Dendritic cell treated with granulocyte-macrophage colony-stimulating factor and Interleukin-4, amounts not matched to agents 40 ng/mL and 50 ng/mL, for 4 days (primary cell): ENCODE measurements at regions not wholly inside any gene's neighbourhood (a gene's known extent, or its start where the extent isn't known, plus 50 kb on each side); places are given as distances from the start of the nearest gene placed in this dataset.

Experiments
- H3K27ac Mint-ChIP-seq: one replicate; pipeline ENCODE4 v1.8.0; 2022; ENCODE audit warnings: mild to moderate bottlenecking, mixed read lengths
- H3K27me3 Mint-ChIP-seq: one replicate; pipeline ENCODE4 v1.8.0; 2022; ENCODE audit warnings: mild to moderate bottlenecking, mixed read lengths
- H3K36me3 Mint-ChIP-seq: one replicate; pipeline ENCODE4 v1.8.0; 2022; ENCODE audit warnings: low read depth, mixed read lengths
- H3K4me1 Mint-ChIP-seq: one replicate; pipeline ENCODE4 v1.8.0; 2022; ENCODE audit warnings: low read depth, mixed read lengths
- H3K4me3 Mint-ChIP-seq: one replicate; pipeline ENCODE4 v1.8.0; 2022; ENCODE audit warnings: mild to moderate bottlenecking, moderate library complexity, mixed read lengths
- H3K9me3 Mint-ChIP-seq: one replicate; pipeline ENCODE4 v1.8.0; 2022; ENCODE audit warnings: mixed read lengths
- intact Hi-C: fragments of 100-400 bp; cut with micrococcal nuclease; formaldehyde crosslinking; loops from one replicate; pipeline ENCODE4 v1.15.0; 2022

GRCh38 chr4:129429581-129430320 is 333.8 kb downstream of the C4orf33 start:
- H3K27ac Mint-ChIP-seq = no peak overlapping the region
- no peaks in the 10 kb centered on the region for H3K4me1 Mint-ChIP-seq
- intact Hi-C loops = no loop called here
- H3K4me3 Mint-ChIP-seq = no peak overlapping the region
- no peaks in the 10 kb centered on the region for H3K36me3 Mint-ChIP-seq
- H3K27me3 Mint-ChIP-seq = no peaks in the 10 kb centered on the region
- H3K9me3 Mint-ChIP-seq = no peaks in the 10 kb centered on the region

GRCh38 chr4:129437347-129437746 is 341.4 kb downstream of the C4orf33 start:
- Mint-ChIP-seq H3K4me1 (no peaks in the 10 kb centered on the region), H3K27ac (no peak overlapping the region), H3K4me3 (no peak overlapping the region), H3K36me3 (no peaks in the 10 kb centered on the region), H3K9me3 (no peaks in the 10 kb centered on the region), H3K27me3 (no peaks in the 10 kb centered on the region)
- intact Hi-C loops = no loop called here

GRCh38 chr4:129438456-129438981 is 342.6 kb downstream of the C4orf33 start:
- intact Hi-C loops = no loop called here
- no peaks in the 10 kb centered on the region for H3K4me1 Mint-ChIP-seq
- H3K36me3 Mint-ChIP-seq = no peaks in the 10 kb centered on the region
- no peaks in the 10 kb centered on the region for H3K27me3 Mint-ChIP-seq
- no peak overlapping the region for H3K27ac Mint-ChIP-seq
- H3K9me3 Mint-ChIP-seq = no peaks in the 10 kb centered on the region
- no peak overlapping the region for H3K4me3 Mint-ChIP-seq

DNA sequence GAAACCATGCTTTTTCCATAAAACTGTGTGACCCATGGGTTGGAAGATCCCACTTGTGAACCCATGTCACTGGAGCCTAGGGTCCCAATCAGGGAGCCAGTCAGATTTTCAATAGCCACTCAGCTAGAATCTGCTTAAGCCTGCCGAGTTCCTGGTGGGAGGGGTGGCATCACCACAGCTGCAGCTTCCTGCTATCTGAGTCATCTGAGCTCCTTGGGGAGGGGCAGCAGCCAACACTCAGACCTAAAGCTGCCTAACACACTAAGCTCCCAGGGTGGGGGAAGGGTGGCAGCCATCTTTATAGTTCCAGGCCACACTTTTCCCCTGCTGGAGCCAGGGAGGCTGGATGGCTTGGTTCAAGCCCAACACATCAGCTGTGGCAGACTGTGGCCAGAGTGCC is 350.1 kb downstream of the C4orf33 start:
- Mint-ChIP-seq H3K27ac (no peak overlapping the region), H3K9me3 (no peaks in the 10 kb centered on the region), H3K36me3 (no peaks in the 10 kb centered on the region), H3K27me3 (no peaks in the 10 kb centered on the region), H3K4me1 (no peaks in the 10 kb centered on the region), H3K4me3 (no peak overlapping the region)
- intact Hi-C loops = no loop called here

DNA sequence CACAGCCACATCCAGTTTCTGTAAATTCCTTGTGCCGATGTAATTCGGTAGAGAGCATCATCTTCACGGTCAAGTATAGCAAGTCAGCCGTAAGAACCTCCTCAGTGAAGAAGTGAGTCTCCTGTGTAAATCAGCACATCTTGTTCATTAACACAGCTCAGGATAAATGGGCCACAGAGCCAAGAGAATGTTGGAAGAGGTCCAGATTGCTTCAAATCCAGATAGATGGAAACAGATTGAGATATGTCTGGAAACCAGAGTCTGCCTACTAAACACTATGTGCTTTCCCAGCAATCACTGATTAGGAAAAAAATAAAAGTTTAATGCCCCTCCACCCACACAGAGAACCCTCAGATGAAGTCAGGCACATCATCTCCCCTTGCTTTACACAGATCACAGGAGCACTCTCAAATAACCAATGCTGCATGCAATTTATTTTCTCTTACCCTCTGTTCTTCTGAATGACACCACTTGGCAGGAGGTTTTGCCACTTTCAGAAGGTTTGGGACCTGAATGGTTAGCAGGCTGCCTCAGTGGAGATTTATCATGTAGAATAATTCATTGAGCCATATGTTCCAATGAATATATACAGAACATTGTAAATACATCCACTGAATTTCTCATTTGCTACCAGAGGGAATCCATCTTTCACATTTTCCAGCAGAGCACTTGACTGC is 357.7 kb downstream of the C4orf33 start:
- no peak overlapping the region for H3K4me3 Mint-ChIP-seq
- H3K4me1 Mint-ChIP-seq = no peaks in the 10 kb centered on the region
- H3K27me3 Mint-ChIP-seq = no peaks in the 10 kb centered on the region
- intact Hi-C loops = no loop called here
- no peaks in the 10 kb centered on the region for H3K36me3 Mint-ChIP-seq
- no peaks in the 10 kb centered on the region for H3K9me3 Mint-ChIP-seq
- H3K27ac Mint-ChIP-seq = no peak overlapping the region

GRCh38 chr4:129455482-129455881 is 359.5 kb downstream of the C4orf33 start:
- Mint-ChIP-seq H3K9me3 (no peaks in the 10 kb centered on the region), H3K4me3 (no peak overlapping the region), H3K36me3 (no peaks in the 10 kb centered on the region), H3K4me1 (no peaks in the 10 kb centered on the region), H3K27me3 (no peaks in the 10 kb centered on the region), H3K27ac (no peak overlapping the region)
- intact Hi-C loops = no loop called here

DNA sequence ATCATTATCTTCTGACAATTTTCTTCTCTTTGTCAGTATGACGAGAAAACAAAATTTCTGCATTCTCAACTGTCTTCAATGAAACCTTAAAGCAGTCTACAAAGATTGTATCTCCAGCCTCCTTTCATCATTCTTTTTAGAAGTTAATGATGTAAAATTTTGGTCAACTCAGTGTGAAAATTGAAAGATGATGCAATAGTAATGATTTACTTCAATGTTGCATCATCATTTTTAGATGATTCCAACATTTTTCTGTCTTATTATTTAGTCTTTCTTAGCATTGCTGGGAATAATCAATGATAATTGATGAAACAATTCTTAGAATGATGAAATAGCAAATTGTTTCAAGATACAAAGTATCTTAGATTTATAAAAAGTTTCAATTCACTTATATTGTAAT is 372.7 kb downstream of the C4orf33 start:
- H3K9me3 Mint-ChIP-seq = peaks cover 9% of the 10 kb centered on the region
- no peaks in the 10 kb centered on the region for H3K36me3 Mint-ChIP-seq
- no peak overlapping the region for H3K27ac Mint-ChIP-seq
- no peaks in the 10 kb centered on the region for H3K27me3 Mint-ChIP-seq
- no peak overlapping the region for H3K4me3 Mint-ChIP-seq
- intact Hi-C loops = no loop called here
- no peaks in the 10 kb centered on the region for H3K4me1 Mint-ChIP-seq

GRCh38 chr4:129474698-129475097 is 378.7 kb downstream of the C4orf33 start:
- H3K27me3 Mint-ChIP-seq = no peaks in the 10 kb centered on the region
- no peaks in the 10 kb centered on the region for H3K36me3 Mint-ChIP-seq
- no peak overlapping the region for H3K27ac Mint-ChIP-seq
- intact Hi-C loops = no loop called here
- H3K4me3 Mint-ChIP-seq = no peak overlapping the region
- H3K9me3 Mint-ChIP-seq = peaks cover 31% of the 10 kb centered on the region
- H3K4me1 Mint-ChIP-seq = no peaks in the 10 kb centered on the region

DNA sequence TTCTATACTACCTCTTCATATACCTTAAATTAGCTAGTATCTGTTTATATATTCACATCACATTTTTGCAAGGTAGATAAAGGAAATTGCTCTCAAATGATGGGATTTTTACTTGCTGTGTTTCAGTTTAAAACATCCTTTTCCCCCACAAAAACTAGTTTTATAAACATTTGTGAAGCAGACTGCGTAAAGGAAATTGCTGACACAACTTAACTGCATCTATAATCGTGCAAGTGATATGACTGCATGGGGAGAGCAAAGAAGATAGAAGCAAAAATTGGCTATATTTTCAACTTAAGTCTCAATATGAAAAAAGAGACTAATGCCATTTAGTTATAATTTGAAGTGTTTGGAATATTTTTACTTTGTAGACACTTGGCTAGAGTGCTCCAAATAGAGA is 385.2 kb downstream of the C4orf33 start:
- Mint-ChIP-seq H3K4me1 (no peaks in the 10 kb centered on the region), H3K27ac (no peak overlapping the region), H3K36me3 (no peaks in the 10 kb centered on the region), H3K27me3 (no peaks in the 10 kb centered on the region), H3K4me3 (no peak overlapping the region), H3K9me3 (no peaks in the 10 kb centered on the region)
- intact Hi-C loops = no loop called here

GRCh38 chr4:129488427-129488826 is 392.5 kb downstream of the C4orf33 start:
- H3K27me3 Mint-ChIP-seq = no peaks in the 10 kb centered on the region
- H3K36me3 Mint-ChIP-seq = no peaks in the 10 kb centered on the region
- no peaks in the 10 kb centered on the region for H3K9me3 Mint-ChIP-seq
- H3K4me3 Mint-ChIP-seq = no peak overlapping the region
- H3K27ac Mint-ChIP-seq = no peak overlapping the region
- intact Hi-C loops = no loop called here
- H3K4me1 Mint-ChIP-seq = no peaks in the 10 kb centered on the region

DNA sequence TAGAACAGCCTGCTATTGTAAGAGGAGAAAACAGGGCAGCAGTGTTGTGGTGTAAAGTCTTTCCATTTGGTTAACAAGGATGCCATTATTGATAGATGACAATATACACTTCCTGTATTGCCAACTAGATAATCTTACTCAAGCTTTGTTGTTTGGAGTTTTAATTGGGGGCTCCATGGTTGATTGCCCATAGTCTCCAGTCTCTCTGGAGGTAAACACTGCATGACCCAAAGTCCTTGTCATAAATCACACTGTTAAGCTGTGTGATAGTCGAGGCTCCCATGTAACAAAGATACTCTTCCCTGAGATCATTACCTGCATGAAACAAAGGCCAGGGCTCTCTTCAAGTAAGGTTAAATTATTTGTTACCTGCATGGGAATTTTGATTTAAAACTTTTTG is 394.6 kb downstream of the C4orf33 start:
- no peaks in the 10 kb centered on the region for H3K4me1 Mint-ChIP-seq
- intact Hi-C loops = no loop called here
- H3K36me3 Mint-ChIP-seq = no peaks in the 10 kb centered on the region
- H3K9me3 Mint-ChIP-seq = no peaks in the 10 kb centered on the region
- H3K27me3 Mint-ChIP-seq = no peaks in the 10 kb centered on the region
- no peak overlapping the region for H3K27ac Mint-ChIP-seq
- no peak overlapping the region for H3K4me3 Mint-ChIP-seq

DNA sequence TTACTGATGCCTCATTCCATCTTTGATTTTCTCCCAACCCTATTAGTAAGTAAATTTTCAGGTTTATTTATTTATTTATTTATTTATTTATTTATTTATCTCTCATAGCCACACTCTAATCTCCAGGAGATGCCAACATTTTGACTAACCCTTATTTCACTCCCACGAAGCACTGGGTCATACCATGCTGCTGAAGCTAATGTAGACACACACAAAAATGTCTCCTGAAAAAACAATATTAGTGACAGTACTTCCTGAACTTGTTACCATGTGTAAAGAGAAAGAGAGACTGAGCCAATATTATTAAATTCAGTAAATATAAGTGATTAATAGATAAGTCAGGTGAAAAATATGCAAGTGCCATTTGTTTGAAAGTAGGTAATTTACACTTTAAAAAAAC is 402.7 kb downstream of the C4orf33 start:
- Mint-ChIP-seq H3K27me3 (no peaks in the 10 kb centered on the region), H3K9me3 (no peaks in the 10 kb centered on the region), H3K4me3 (no peak overlapping the region), H3K27ac (no peak overlapping the region), H3K36me3 (no peaks in the 10 kb centered on the region), H3K4me1 (no peaks in the 10 kb centered on the region)
- intact Hi-C loops = no loop called here

DNA sequence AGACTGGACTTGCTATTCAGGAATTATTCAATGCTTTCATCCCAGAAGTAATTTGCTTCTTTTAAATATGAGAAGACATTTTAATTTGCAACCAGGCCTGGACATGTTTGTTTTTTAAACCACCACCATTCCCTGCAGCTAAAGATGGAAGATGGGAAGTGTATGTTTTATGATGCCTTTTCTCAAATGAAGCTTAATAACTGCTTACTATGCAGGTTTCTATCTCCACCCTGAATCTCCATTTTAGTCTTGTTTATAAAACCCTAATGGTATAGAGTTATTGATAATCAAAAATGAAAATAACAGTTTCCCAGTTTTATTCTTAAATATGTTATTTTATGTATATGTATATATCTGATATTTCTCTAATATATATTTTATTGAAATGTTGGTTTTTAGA is 418.9 kb downstream of the C4orf33 start:
- H3K4me3 Mint-ChIP-seq = no peak overlapping the region
- intact Hi-C loops = no loop called here
- no peaks in the 10 kb centered on the region for H3K4me1 Mint-ChIP-seq
- peaks cover 3% of the 10 kb centered on the region for H3K27me3 Mint-ChIP-seq
- H3K9me3 Mint-ChIP-seq = peaks cover under 1% of the 10 kb centered on the region
- no peaks in the 10 kb centered on the region for H3K36me3 Mint-ChIP-seq
- no peak overlapping the region for H3K27ac Mint-ChIP-seq

DNA sequence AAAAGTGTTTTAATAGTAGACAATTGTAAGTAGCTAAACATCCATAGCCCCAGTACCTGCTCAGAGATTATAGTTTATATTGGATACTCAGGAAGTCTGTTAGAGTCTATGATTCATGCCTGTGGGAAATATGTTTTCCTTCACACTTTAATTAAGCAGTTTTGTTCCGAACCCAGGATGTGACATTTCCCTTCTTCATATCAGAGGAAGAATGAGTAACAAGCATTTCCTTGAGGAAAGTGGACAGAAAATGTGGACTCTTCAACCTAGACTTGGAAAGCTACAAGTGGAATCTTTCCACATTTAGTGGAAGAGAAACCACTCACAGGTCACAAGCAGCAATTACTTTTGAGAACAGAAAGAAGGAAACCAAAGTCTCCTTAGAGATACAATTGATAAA is 419.4 kb downstream of the C4orf33 start:
- Mint-ChIP-seq H3K36me3 (no peaks in the 10 kb centered on the region), H3K27ac (no peak overlapping the region), H3K4me3 (no peak overlapping the region), H3K4me1 (peaks cover 4% of the 10 kb centered on the region), H3K27me3 (peaks cover 6% of the 10 kb centered on the region), H3K9me3 (peaks cover 6% of the 10 kb centered on the region)
- intact Hi-C loops = no loop called here
